ENCODE measurements at regions not wholly inside any gene's neighbourhood (a gene's known extent, or its start where the extent isn't known, plus 50 kb on each side); places are given as distances from the start of the nearest gene placed in this dataset.

DNA sequence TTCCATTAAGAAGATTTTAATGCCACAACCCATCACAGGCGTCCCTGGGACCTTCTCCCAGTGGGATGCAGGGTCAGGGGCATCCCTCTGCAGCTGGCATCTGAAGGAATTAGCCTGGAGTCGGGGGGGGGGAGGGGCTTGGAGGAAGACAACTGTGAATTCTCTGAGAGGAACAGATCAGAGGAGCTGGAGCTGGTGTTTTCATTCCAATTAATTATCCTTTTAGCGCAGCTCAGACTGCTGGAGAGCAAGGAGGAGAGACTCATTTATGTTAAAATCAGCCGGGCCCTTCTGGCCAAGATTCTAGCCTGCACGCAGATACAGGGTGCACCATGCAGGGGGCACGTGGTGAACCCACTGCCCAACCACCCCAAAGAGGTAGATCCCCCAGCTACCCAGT is 116.2 kb downstream of the CHST1 start:
- Histone ChIP-seq H2BK120ac (ENCODE audit: low read depth, low read length) (no peak overlapping the region), H3K36me3 (ENCODE audit: control insufficient read depth, insufficient read depth, low read length) (no peaks in the 10 kb centered on the region), H2BK5ac (ENCODE audit: low read depth, low read length, poor library complexity, severe bottlenecking) (no peak overlapping the region), H4K5ac (ENCODE audit: low read depth, low read length) (no peak overlapping the region), H3K79me1 (ENCODE audit: low read depth in 1 of 2, low read length in 2 of 2) (no peaks in the 10 kb centered on the region), H3K56ac (ENCODE audit: extremely low read depth, insufficient read depth, low read length) (no peak overlapping the region), H3K9me1 (ENCODE audit: insufficient read depth, low read length) (no peaks in the 10 kb centered on the region), H3K23ac (ENCODE audit: low read depth, low read length) (no peak overlapping the region), H2BK15ac (ENCODE audit: low read depth, low read length) (no peak overlapping the region), H3K4me2 (ENCODE audit: low read depth, low read length) (no peak overlapping the region), H4K8ac (ENCODE audit: low read depth in 2 of 2, low read length in 2 of 2) (no peak overlapping the region), H3K9me3 (ENCODE audit: control insufficient read depth, insufficient read depth, low read length) (no peaks in the 10 kb centered on the region), H3K4ac (ENCODE audit: low read depth, low read length) (no peak overlapping the region), H3K27ac (ENCODE audit: insufficient read depth, low read length) (no peak overlapping the region), H3K18ac (ENCODE audit: low read depth, low read length) (no peak overlapping the region), H3K14ac (replicated peaks; ENCODE audit: low read depth, low read length) (no peak overlapping the region), H2AK9ac (replicated peaks; ENCODE audit: low read depth, low read length, poor library complexity) (no peak overlapping the region), H3K27me3 (ENCODE audit: control insufficient read depth, insufficient read depth, low read length) (no peaks in the 10 kb centered on the region), H2BK20ac (ENCODE audit: low read depth, low read length) (no peak overlapping the region), H4K20me1 (ENCODE audit: insufficient read depth, low read length) (no peaks in the 10 kb centered on the region), H3K4me3 (ENCODE audit: insufficient read depth, low read depth, low read length) (no peak overlapping the region), H4K91ac (ENCODE audit: insufficient read depth, low read depth, low read length) (no peak overlapping the region), H3K9ac (ENCODE audit: low read depth, low read length) (no peak overlapping the region), H3K4me1 (ENCODE audit: control insufficient read depth, insufficient read depth, low read length) (no peaks in the 10 kb centered on the region), H2AK5ac (ENCODE audit: low read depth, low read length) (no peak overlapping the region), H2AFZ (replicated peaks; ENCODE audit: low read length, poor library complexity) (no peak overlapping the region)
- dilution Hi-C loops (cut with HindIII; ENCODE audit: low sequenced_read_pairs, unreplicated experiment) (no loop called here), in situ Hi-C loops (cut with MboI; ENCODE audit: low sequenced_read_pairs) (no loop called here), intact Hi-C loops (cut with micrococcal nuclease) (no loop called here)
- ATAC-seq (ENCODE audit: low read depth) (no peak), DNase-seq (no peak)
- no TSS peak for BruUV-seq (replicated peaks)
- TF ChIP-seq, protein P1, sequence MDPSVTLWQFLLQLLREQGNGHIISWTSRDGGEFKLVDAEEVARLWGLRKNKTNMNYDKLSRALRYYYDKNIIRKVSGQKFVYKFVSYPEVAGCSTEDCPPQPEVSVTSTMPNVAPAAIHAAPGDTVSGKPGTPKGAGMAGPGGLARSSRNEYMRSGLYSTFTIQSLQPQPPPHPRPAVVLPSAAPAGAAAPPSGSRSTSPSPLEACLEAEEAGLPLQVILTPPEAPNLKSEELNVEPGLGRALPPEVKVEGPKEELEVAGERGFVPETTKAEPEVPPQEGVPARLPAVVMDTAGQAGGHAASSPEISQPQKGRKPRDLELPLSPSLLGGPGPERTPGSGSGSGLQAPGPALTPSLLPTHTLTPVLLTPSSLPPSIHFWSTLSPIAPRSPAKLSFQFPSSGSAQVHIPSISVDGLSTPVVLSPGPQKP (IDR thresholded peaks at IDR 0.05; ENCODE audit: borderline replicate concordance, low read depth, low read length), result no peak
- TF ChIP-seq RFX5 (IDR thresholded peaks at IDR 0.05; ENCODE audit: low read depth, low read length), result no peak
- no peak for TF ChIP-seq RCOR1 (IDR thresholded peaks at IDR 0.05; ENCODE audit: insufficient replicate concordance, low read length)
- TF ChIP-seq CEBPB (IDR thresholded peaks at IDR 0.05; ENCODE audit: low read depth, low read length), result no peak
- TF ChIP-seq, protein P2, sequence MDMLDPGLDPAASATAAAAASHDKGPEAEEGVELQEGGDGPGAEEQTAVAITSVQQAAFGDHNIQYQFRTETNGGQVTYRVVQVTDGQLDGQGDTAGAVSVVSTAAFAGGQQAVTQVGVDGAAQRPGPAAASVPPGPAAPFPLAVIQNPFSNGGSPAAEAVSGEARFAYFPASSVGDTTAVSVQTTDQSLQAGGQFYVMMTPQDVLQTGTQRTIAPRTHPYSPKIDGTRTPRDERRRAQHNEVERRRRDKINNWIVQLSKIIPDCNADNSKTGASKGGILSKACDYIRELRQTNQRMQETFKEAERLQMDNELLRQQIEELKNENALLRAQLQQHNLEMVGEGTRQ (IDR thresholded peaks at IDR 0.05; ENCODE audit: low read depth, low read length), result no peak
- no peak for TF ChIP-seq POLR2A (IDR thresholded peaks at IDR 0.05; ENCODE audit: low read depth, low read length)
- no peak for TF ChIP-seq RAD21 (IDR thresholded peaks at IDR 0.05; ENCODE audit: low read length)
- no peak for TF ChIP-seq MAZ (IDR thresholded peaks at IDR 0.05; ENCODE audit: borderline replicate concordance, low read depth, low read length)
- TF ChIP-seq FOS (IDR thresholded peaks at IDR 0.05; ENCODE audit: low read depth, low read length), result no peak
- TF ChIP-seq, protein P3, sequence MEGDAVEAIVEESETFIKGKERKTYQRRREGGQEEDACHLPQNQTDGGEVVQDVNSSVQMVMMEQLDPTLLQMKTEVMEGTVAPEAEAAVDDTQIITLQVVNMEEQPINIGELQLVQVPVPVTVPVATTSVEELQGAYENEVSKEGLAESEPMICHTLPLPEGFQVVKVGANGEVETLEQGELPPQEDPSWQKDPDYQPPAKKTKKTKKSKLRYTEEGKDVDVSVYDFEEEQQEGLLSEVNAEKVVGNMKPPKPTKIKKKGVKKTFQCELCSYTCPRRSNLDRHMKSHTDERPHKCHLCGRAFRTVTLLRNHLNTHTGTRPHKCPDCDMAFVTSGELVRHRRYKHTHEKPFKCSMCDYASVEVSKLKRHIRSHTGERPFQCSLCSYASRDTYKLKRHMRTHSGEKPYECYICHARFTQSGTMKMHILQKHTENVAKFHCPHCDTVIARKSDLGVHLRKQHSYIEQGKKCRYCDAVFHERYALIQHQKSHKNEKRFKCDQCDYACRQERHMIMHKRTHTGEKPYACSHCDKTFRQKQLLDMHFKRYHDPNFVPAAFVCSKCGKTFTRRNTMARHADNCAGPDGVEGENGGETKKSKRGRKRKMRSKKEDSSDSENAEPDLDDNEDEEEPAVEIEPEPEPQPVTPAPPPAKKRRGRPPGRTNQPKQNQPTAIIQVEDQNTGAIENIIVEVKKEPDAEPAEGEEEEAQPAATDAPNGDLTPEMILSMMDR (conservative IDR thresholded peaks at IDR 0.05; ENCODE audit: low read depth, low read length), result no peak
- TF ChIP-seq BHLHE40 (IDR thresholded peaks at IDR 0.05; ENCODE audit: low read depth, low read length), result no peak
- no peak for TF ChIP-seq SMC3 (IDR thresholded peaks at IDR 0.05; ENCODE audit: low read depth, low read length)
- TF ChIP-seq NFE2L2 (IDR thresholded peaks at IDR 0.05; ENCODE audit: low read depth, low read length), result no peak
- no peak for TF ChIP-seq MXI1 (IDR thresholded peaks at IDR 0.05; ENCODE audit: borderline replicate concordance, low read depth, low read length)
- WGBS, 2 experiments (ENCODE audit: extremely low coverage in 2 of 2, insufficient read length in 1 of 2), result no CpG with 5 or more reads among the region's 6 CpGs
- ChIA-PET POLR2A (ENCODE audit: unreplicated experiment) (no interaction called here), CTCF (no interaction called here)

All from IMR-90 (cell line).